Pons (tissue), 1 donor: ENCODE measurements at regions not wholly inside any gene's neighbourhood (a gene's known extent, or its start where the extent isn't known, plus 50 kb on each side); places are given as distances from the start of the nearest gene placed in this dataset.

ENCODE experiments used
- DNase-seq: peaks from one replicate; pipeline ENCODE4 v3.0.0-alpha.2; 2016; ENCODE audit warnings: low spot score

GRCh38 chr4:18961879-18962278 lies 940.3 kb upstream of the LCORL start:
- DNase-seq = no peak

- no peak for DNase-seq
Observed at GRCh38 chr4:18961266-18961665, 939.7 kb upstream of the LCORL start.

GRCh38 chr4:18957716-18958115 lies 936.2 kb upstream of the LCORL start:
- no peak for DNase-seq

- DNase-seq = no peak
Observed at GRCh38 chr4:18954538-18954937, 933.0 kb upstream of the LCORL start.

- no peak for DNase-seq
Observed at GRCh38 chr4:18953613-18954012, 932.1 kb upstream of the LCORL start.

GRCh38 chr4:18945464-18945863 lies 923.9 kb upstream of the LCORL start:
- DNase-seq = no peak

- no peak for DNase-seq
Observed at GRCh38 chr4:18942874-18943273, 921.3 kb upstream of the LCORL start.

- no peak for DNase-seq
Observed at GRCh38 chr4:18938343-18939099, 917.0 kb upstream of the LCORL start.

GRCh38 chr4:18937746-18938145 lies 916.2 kb upstream of the LCORL start:
- DNase-seq = no peak

GRCh38 chr4:18937080-18937479 lies 915.5 kb upstream of the LCORL start:
- no peak for DNase-seq

GRCh38 chr4:18935659-18936345 lies 914.2 kb upstream of the LCORL start:
- DNase-seq = no peak

GRCh38 chr4:18934197-18934596 lies 912.6 kb upstream of the LCORL start:
- peak; percentile 16 for DNase-seq

- no peak for DNase-seq
Observed at GRCh38 chr4:18932730-18933339, 911.3 kb upstream of the LCORL start.

- no peak for DNase-seq
Observed at GRCh38 chr4:18931643-18932377, 910.3 kb upstream of the LCORL start.

- no peak for DNase-seq
Observed at GRCh38 chr4:18930487-18930886, 908.9 kb upstream of the LCORL start.

GRCh38 chr4:18923496-18924161 lies 902.1 kb upstream of the LCORL start:
- no peak for DNase-seq

- no peak for DNase-seq
Observed at GRCh38 chr4:18917689-18918088, 896.1 kb upstream of the LCORL start.

- DNase-seq = no peak
Observed at GRCh38 chr4:18914182-18914581, 892.6 kb upstream of the LCORL start.

- DNase-seq = no peak
Observed at GRCh38 chr4:18894928-18895327, 873.4 kb upstream of the LCORL start.

- DNase-seq = no peak
Observed at GRCh38 chr4:18882468-18882867, 860.9 kb upstream of the LCORL start.

- DNase-seq = no peak
Observed at GRCh38 chr4:18881556-18881955, 860.0 kb upstream of the LCORL start.

GRCh38 chr4:18880871-18881270 lies 859.3 kb upstream of the LCORL start:
- DNase-seq = no peak
